OCI-LY1 (cell line): ENCODE measurements at regions not wholly inside any gene's neighbourhood (a gene's known extent, or its start where the extent isn't known, plus 50 kb on each side); places are given as distances from the start of the nearest gene placed in this dataset.

Experiments
- CTCF ChIP-seq: fragments of 200-600 bp; sonication (generic), shearing (Covaris generic); IDR thresholded peaks from 2 replicates; pipeline ENCODE4 v1.5.1; 2017; ENCODE audit warnings: mild to moderate bottlenecking, antibody characterized with exemption, low read length, moderate library complexity, mixed read lengths
- EZH2 ChIP-seq: fragments of 200-600 bp; sonication (generic), shearing (Covaris generic); IDR thresholded peaks from 2 replicates; pipeline ENCODE4 v1.8.0; 2017; ENCODE audit warnings: borderline replicate concordance, mixed run types, mild to moderate bottlenecking, antibody characterized with exemption, low read length, moderate library complexity, mixed read lengths

DNA sequence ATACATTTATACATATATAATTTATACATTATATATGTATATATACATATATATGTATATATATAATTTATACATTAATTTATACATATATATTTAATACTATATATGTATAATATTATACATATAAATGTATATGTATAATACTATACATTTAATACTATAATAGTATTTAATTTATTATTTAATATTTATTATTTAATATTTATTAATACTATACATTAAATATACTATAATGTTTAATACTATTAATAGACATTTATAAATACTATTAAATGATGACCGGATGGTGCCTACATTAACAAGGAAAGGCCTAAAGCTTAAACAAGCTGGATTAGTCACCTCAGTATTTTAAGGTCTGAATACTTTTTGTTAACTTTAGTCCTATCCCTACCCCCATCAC is 145.9 kb upstream of the HTR1E start:
- TF ChIP-seq CTCF = no peak
- TF ChIP-seq EZH2 = no peak
